Peyer's patch (tissue), 4 donors: ENCODE measurements at regions not wholly inside any gene's neighbourhood (a gene's known extent, or its start where the extent isn't known, plus 50 kb on each side); places are given as distances from the start of the nearest gene placed in this dataset.

Experiments
- DNase-seq, 3 donors: peaks; one replicate each; pipeline ENCODE4 v3.0.0-alpha.2; 2017 to 2019
- H3K27ac ChIP-seq, 4 donors: fragments of 200-600 bp; sonication (generic); one replicate each; pipeline ENCODE4 v1.5.1; 2016 to 2019
- H3K27me3 ChIP-seq, 2 donors: fragments of 200-600 bp; sonication (generic); one replicate each; pipeline ENCODE4 v1.5.1; 2019
- H3K36me3 ChIP-seq, 3 donors: fragments of 200-600 bp; sonication (generic); one replicate each; pipeline ENCODE4 v1.5.1; 2016 to 2019
- H3K4me1 ChIP-seq, 4 donors: fragments of 200-600 bp; sonication (generic); one replicate each; pipeline ENCODE4 v1.5.1; 2016 to 2019
- H3K4me3 ChIP-seq, 4 donors: fragments of 200-600 bp; sonication (generic); 1 replicate in 3 of 4; 2 replicates in 1 of 4; pipeline ENCODE4 v1.5.1; 2016 to 2019; ENCODE audit warnings: mild to moderate bottlenecking in 1 of 4
- H3K9me3 ChIP-seq, 4 donors: fragments of 200-600 bp; sonication (generic); one replicate each; pipeline ENCODE4 v1.5.1; 2016 to 2019; ENCODE audit warnings: mild to moderate bottlenecking in 1 of 4
- CTCF ChIP-seq, 6 experiments: fragments of 450-650 bp in 4 of 6; fragments of 200-600 bp in 2 of 6; sonication (generic) in 1 of 6; IDR thresholded peaks; one replicate each; pipeline ENCODE4 v1.5.1; 2017 to 2019; ENCODE audit warnings: antibody characterized with exemption in 6 of 6, mild to moderate bottlenecking in 3 of 6, moderate library complexity in 1 of 6
- POLR2A ChIP-seq, 2 donors: fragments of 450-650 bp; IDR thresholded peaks; one replicate each; pipeline ENCODE4 v1.5.1; 2017; ENCODE audit warnings: antibody characterized with exemption in 2 of 2, mild to moderate bottlenecking in 2 of 2, moderate library complexity in 2 of 2

- Histone ChIP-seq H3K36me3 (no peaks in the 10 kb centered on the region), H3K4me1 (no peaks in the 10 kb centered on the region), H3K27me3 (no peaks in the 10 kb centered on the region), H3K27ac (no peak overlapping the region), H3K4me3 (no peak overlapping the region), H3K9me3 (peaks cover 0 to 7% (median 0%) of the 10 kb centered on the region in 4 donors)
- TF ChIP-seq CTCF (IDR thresholded peaks at IDR 0.05) (no peak), POLR2A (IDR thresholded peaks at IDR 0.05) (no peak)
- no peak for DNase-seq
Measured at GRCh38 chr1:30153743-30154449, 569.5 kb downstream of the MATN1 start.

- peaks cover 0 to 7% (median 0%) of the 10 kb centered on the region in 4 donors for H3K9me3 ChIP-seq
- no peak overlapping the region for H3K27ac ChIP-seq
- H3K36me3 ChIP-seq = no peaks in the 10 kb centered on the region
- H3K4me1 ChIP-seq = no peaks in the 10 kb centered on the region
- no peak overlapping the region for H3K4me3 ChIP-seq
- no peak for TF ChIP-seq CTCF (IDR thresholded peaks at IDR 0.05)
- no peak for TF ChIP-seq POLR2A (IDR thresholded peaks at IDR 0.05)
- DNase-seq = no peak
- H3K27me3 ChIP-seq = no peaks in the 10 kb centered on the region
Measured at GRCh38 chr1:30151826-30152225, 571.6 kb downstream of the MATN1 start.

GRCh38 chr1:30151119-30151518 lies 572.3 kb downstream of the MATN1 start:
- TF ChIP-seq CTCF (IDR thresholded peaks at IDR 0.05) (no peak), POLR2A (IDR thresholded peaks at IDR 0.05) (no peak)
- DNase-seq = no peak
- Histone ChIP-seq H3K27me3 (no peaks in the 10 kb centered on the region), H3K36me3 (no peaks in the 10 kb centered on the region), H3K9me3 (peaks cover 0 to 7% (median 0%) of the 10 kb centered on the region in 4 donors), H3K4me1 (no peaks in the 10 kb centered on the region), H3K27ac (no peak overlapping the region), H3K4me3 (no peak overlapping the region)

- no peak for DNase-seq
- TF ChIP-seq CTCF (IDR thresholded peaks at IDR 0.05) (no peak), POLR2A (IDR thresholded peaks at IDR 0.05) (no peak)
Measured at GRCh38 chr1:30149226-30149625, 574.2 kb downstream of the MATN1 start.

GRCh38 chr1:30148676-30149075 lies 574.7 kb downstream of the MATN1 start:
- TF ChIP-seq POLR2A (IDR thresholded peaks at IDR 0.05) = no peak
- no peak for TF ChIP-seq CTCF (IDR thresholded peaks at IDR 0.05)
- no peak for DNase-seq
- H3K9me3 ChIP-seq = peaks cover 0 to 7% (median 0%) of the 10 kb centered on the region in 4 donors

More at GRCh38 chr1:30149226-30149625, 574.2 kb downstream of the MATN1 start:
- H3K27ac ChIP-seq = no peak overlapping the region
- peaks cover 0 to 7% (median 0%) of the 10 kb centered on the region in 4 donors for H3K9me3 ChIP-seq
- no peaks in the 10 kb centered on the region for H3K36me3 ChIP-seq
- no peaks in the 10 kb centered on the region for H3K27me3 ChIP-seq
- no peaks in the 10 kb centered on the region for H3K4me1 ChIP-seq
- no peak overlapping the region for H3K4me3 ChIP-seq

More at GRCh38 chr1:30148676-30149075, 574.7 kb downstream of the MATN1 start:
- no peaks in the 10 kb centered on the region for H3K4me1 ChIP-seq
- no peaks in the 10 kb centered on the region for H3K36me3 ChIP-seq
- H3K4me3 ChIP-seq = no peak overlapping the region
- H3K27me3 ChIP-seq = no peaks in the 10 kb centered on the region
- no peak overlapping the region for H3K27ac ChIP-seq
